Suppressor macrophage (primary cell): ENCODE measurements at regions not wholly inside any gene's neighbourhood (a gene's known extent, or its start where the extent isn't known, plus 50 kb on each side); places are given as distances from the start of the nearest gene placed in this dataset.

Experiments used
- DNase-seq, 4 experiments: peaks; one replicate each; pipeline ENCODE4 v3.0.0-alpha.2; 2020 to 2022

DNA sequence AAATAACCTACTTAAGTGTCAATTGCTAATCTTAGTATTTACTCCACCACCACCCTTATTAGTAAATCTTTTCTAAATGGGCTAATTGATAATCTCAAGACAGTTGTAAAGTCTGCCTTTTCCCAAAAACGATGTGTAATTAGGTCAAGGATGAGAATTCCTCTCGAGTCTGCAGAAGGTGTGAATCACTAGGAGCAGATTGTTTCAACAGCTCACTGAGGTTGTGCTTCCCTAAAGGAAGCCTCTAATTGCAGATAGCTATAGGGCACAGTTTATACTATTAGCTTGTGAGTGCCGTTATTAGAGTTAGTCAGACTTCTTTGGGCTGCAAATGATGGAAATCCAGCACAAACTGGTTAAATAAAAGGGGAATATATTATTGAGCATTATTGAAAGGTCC lies 84.9 kb downstream of the C11orf91 start:
- DNase-seq, result no peak

DNA sequence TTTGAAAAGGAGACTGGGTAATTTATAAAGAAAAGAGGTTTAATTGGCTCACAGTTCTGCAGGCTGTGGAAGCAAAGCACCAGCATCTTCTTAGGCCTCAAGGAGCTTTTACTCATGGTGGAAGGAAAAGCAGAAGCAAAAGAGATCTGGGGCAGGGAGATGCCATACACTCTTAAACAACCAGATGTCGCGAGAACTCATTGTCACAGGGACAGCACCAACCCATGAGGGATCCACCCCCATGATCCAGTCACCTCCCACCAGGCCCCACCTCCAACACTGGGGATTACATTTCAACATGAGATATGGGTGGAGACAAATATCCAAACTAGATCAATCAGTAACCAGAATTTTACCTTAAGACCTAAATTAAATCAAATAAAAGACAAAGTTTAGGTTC lies 87.2 kb downstream of the C11orf91 start:
- no peak for DNase-seq

DNA sequence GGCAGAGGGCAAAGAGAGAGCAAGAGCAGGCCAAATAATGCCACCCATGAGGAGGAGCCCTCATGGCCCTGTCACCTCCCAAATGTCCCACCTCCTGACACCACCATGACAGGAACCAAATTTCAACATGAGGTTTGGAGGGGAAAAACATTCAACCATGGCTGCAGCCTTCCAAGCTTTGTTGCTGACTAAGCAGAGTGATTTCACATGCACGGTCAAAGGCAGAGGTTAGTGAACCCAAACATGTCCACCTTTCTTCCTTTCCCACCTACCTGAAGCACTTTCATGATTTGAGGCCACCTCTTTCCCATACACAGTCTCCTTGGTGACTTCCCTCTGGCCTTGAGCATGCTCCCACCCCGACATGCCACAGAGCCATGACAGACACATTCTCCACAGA lies 89.7 kb downstream of the C11orf91 start:
- DNase-seq, result no peak

DNA sequence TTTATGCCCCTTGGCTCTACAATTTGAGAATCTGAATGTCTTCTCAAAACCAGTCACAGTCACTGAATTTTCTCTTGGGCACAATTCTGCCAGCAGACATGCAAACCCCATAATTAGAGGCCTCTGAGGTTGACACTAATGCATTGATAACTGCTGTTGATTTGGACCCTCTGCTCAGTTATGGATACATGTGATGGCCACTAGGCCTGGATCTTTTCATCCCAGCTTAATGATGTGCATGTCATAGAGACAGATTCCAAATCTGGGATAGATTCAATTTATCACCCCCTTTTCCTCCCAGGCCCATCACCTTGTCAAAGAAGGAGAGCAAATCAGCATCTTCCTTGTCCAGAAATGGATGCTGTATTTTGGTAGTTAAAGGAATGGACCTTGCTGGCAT lies 92.2 kb downstream of the C11orf91 start:
- no peak for DNase-seq

DNA sequence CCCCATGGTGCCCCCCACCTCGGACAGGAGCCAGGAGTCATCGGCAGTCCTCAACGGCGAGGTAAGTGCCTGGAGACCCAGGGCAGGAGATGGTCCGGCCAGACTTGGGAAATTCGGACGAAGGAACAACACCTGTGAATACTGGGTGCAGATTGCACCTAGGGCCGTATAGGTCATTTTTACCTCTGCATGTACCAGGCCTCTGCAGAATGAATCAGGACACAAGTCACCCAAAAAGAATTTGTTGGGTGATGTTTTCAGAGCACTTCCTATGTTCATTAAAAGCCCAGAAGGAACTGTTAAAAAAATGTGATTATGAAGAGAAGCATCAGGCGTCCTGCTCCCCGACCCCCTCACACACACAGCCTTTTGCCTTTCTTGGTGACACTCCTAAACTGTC lies 93.9 kb downstream of the C11orf91 start:
- DNase-seq, result no peak

DNA sequence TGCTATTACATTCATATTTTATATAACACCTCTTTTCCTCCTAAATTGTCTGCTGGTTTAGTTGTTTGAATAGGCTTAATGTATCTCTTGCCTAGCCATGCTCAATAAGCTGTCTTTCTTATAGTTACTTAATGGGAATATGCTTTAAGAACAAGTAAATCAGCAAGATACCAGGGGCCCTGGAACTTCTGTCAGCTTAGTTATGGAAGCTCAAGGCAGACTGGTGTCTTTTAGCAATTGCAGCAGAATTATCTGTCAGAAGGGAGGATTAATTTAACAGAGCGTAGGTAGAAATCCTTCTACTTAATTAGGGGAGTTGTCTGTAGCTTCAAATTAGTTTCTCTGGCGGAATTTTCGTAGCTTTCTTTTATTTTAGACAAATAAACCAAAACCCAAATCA lies 94.9 kb downstream of the C11orf91 start:
- no peak for DNase-seq

DNA sequence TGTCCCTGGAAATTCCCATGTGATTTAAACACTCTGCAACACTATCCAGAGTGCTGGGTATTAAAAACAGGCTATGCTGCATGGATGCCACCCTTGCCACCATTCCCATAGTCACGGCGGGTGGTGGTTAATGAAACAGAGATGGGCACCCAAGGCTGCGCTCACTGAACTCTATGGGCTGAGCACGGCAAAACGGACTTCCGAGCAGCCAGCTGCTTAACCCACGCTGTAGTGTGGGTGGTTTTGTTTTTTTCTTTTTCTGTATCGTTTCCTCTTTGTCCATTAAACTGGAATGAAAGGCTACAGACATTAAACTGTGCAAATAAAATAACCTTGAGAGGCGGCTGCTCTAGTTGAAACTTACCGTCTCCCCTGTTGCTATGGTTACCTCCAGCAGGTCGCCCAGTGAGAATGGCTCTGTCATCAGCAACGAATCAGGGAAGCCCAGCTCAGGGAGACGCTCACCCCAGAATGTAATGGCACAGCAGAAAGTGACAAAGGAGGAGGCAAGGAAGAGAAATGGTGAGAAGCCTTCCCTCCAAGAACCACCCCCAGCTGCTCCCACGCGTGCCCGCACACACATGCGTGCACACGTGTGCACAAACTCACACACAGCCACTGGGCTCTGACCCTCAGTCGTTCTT lies 102.1 kb downstream of the C11orf91 start:
- no peak for DNase-seq

DNA sequence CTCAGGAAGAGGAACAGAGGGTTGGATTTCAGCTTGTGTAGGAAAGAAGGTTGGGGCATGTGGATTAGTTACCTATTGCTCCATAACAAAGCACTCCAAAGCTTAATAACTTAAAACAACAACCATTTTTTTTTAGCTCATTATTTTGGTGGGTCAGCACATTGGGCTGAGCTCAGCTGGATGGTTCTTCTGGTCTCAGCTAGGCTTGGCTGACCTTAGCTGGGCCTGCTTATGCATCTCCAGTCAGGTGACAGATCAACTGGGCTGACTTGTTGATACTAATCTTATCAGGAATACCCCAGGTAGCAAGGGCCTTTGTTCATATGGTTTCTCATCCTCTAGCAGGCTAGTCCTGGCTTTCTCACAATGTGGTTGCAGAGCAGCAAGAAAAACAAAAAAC lies 106.4 kb downstream of the C11orf91 start:
- no peak for DNase-seq

DNA sequence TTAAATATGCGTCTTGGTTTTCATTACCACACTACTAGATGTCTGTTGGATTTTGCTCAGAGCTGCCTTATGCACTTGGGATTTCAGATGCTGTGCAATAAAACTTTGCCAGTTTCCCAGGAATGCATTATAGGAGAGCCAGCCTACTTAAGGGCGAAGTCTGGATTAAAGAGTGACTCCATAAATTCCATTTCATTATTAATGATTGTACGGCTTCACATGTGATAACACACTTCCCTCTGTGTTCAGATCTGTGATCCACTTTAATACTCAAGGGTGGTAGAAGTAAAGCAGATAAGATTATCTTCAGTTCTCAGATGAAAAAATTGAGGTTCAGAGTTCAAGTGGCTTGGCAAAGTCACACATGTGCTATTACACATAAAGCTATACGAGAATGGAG lies 110.2 kb downstream of the C11orf91 start:
- no peak for DNase-seq

DNA sequence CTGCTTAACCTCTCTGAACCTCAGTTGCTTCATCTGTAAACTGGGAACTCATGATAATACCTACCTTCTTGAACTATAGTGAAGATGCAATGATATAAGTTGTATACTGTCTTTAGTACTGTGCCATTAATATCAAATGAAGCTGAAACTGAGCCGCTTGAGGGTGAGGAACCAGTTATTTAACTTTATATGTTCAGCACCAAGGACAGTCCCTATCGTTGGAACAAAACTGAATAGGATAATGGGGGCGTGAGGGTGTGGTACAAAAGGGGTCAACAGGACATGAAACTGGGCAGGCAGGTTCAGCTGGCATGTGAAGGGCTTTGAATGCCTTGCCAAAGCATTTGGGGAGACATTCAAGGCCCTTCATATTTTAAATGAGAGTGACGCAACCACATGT lies 112.6 kb downstream of the C11orf91 start:
- DNase-seq, result no peak

DNA sequence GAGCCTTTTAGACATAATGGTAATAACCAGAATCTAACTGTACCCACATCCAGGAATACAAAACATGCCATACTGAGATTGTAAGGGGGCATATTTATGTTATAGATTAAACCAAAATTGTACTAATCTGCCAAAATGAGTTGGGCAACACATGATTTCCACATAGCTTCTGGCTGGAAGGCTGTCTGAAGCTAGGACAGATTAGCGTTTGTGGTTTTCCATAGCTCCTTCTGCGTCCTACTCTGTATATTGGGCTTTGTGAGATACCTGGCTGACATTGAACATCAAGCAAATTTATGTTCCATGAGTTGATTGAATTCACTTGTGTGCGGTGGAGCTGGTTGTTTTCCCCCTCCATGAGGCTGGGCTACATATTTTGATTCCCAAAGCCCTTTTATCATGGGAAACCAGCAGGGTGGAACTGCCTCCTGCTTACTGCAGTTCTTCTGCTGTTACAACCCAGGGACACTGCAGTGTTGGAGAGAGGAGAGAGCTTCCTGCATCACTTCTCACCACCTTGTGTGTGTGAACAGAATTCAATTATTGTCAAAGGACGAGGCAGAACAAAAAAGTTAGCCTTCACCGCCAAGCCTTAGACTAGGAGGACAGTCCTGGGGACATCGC lies 114.9 kb downstream of the C11orf91 start:
- no peak for DNase-seq

DNA sequence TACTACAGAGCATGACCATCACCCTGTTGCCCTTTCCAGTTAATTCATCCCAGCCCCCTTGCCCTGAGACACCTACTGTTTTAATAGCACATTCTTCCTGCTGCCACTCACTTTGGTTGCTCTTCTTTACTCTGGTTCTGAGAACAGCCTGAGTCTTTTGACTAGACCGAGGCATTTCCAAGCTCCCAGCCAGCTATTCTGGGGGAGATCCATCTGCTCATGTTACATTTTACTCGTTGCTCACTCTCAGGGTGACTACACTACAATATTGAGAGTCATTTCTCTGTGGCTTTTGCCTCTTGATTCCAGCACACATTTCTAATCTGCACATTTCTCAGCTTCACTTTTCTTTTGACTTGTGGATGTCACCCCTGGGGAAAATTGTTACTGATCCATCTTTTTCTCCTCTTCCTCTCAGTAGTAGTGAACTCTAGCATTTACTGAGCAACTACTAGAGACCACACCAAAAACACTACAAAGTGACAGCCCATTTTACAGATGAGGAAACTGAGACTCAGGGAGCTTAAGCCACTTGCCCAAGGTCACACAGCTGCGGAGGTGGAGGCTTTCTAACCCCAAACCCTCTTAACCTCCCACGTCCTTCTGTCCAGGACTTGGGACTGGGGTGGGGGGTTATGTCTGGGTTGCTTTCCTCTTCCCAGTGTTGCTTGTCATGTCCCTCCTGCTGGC lies 117.8 kb downstream of the C11orf91 start:
- no peak for DNase-seq

DNA sequence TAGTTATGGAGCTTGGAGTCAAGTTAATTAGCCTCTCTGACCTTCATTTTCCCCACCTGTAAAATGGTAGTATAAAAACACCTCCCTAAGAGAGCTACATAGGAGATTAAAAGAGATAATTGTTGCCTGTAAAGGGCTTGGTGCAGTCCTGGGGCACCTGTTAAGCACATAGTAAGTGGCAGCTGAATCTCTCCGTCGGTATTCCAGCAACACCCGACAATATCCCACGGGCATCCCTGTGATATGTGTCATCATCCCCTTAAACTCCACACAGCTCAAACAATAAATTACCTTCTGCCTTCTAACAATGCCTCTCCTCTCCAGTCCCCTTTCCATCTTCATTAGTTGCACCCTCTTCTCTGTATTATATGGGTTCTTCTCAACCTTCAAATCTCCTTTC lies 121.5 kb downstream of the C11orf91 start:
- DNase-seq, result no peak

DNA sequence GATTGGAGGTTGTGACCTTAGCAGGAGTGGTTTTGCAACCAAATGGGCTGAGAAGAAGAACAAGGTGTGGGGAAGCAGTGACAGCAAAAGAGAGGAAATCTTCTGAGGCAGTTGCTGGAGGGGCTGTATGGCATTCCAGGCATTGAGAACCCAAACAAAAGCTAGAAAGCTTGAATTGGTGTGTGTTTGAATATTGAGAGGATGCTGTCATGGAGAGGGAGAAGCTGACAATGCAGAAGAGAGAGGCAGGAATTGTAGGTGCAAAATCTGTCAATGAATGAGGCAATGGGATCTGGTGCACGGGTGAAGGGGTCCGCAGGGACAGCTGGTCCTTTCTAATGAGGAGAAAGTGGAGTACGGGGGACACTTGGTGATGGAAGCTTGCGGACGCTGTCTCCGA lies 123.4 kb downstream of the C11orf91 start:
- DNase-seq, result no peak

DNA sequence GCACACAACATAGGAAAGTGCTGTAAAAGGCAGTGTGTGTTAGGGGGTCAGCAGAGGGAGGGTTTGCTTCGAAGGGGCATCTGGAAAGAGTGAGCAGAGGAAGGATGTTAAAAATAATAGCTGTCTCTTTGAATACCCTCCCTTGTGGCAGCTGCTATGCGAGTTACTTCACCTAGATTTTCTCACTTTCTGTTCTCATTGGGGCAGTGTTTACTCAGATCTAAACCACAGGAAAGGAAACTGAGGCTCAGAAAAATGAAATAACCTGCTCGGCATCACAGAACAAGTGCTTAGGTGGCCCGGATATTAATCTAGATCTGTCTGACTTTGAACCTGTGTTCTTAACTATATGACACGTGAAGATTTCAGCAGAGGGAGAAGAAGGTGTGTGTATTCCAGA lies 125.3 kb downstream of the C11orf91 start:
- no peak for DNase-seq

DNA sequence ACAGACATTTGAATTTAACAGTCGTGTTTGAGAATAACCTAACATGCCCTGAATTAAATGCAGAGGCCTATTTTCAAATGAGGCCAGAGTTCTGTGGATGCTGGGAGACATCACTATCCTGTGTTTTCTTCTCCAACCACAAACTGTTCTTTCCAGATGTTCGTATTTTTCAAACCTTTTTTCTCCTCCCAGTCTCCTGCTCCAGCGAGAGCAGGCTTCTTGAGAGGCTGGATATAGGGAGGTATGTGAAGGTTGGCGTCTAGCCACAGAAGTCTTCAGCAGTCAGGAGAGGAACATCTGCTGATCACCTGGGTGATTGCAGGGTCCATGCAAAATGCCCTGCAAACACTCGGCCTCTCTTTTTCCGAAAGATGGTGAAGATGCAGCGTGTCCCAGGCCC lies 126.3 kb downstream of the C11orf91 start:
- no peak for DNase-seq

DNA sequence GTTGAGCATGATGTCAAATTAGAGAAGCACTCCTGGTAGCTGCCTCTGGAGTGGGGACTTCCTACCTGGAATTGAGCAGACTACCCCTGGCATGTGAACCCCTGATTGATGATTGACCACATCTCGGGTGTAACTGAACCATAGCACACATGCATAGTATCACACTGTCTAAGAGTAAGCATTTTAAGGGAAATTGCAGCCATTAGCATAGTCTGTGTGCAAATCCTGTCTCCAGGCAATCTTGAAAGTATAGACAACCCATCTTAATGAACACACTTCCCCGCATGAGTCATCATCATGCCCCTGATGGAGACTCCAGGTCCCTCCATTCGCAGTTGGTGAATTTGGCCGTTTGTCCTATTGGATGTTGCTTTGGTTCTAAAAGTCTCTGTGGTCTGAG lies 131.3 kb downstream of the C11orf91 start:
- DNase-seq, result no peak

DNA sequence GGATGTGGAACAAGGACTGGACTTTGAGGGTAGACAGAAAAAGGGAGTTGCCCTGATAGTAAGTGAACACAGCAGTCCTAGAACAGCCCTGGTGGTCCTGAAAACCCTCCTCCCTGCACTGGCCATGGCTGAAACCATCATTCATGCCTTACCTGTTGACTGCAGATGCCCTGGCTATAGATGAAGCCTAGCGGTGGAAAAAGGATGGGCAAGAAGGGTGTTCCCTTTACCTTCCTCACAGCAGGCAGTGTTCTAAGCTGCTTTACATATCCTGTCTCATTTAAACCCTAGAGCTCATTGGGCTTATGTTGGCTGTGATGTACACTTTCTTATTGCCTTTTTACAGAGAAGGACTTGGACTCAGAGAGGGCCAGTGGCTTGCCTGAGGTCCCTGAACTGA lies 133.6 kb downstream of the C11orf91 start:
- DNase-seq, result no peak

DNA sequence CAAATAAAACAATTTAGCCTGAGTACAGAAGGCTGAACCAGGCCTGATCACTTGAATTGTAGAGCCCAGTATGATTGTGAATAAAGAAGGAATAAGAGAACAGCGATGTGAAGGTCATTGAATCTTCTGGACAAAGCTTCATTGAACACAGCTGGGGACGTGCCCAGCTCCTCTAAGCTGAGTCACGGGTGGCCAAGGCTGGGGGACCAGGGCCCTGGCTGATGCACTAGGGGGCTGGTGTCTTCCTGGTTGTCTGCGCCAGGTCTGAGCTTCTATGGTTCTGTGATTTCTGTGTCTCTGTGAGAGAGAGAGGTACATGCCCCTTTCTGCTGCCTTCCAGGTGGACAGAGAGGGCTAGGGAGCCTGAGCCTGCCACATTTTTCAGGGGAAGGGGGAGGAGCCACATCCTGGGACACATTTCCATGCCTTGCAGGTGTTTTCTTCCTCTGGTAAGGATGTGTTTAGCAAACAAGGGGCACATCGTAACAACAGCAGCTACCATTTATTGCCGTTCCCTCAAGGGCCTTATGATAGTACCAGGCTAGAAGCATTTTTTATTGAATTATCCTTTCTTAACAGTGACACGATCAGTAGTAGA lies 135.7 kb downstream of the C11orf91 start:
- DNase-seq, result no peak

DNA sequence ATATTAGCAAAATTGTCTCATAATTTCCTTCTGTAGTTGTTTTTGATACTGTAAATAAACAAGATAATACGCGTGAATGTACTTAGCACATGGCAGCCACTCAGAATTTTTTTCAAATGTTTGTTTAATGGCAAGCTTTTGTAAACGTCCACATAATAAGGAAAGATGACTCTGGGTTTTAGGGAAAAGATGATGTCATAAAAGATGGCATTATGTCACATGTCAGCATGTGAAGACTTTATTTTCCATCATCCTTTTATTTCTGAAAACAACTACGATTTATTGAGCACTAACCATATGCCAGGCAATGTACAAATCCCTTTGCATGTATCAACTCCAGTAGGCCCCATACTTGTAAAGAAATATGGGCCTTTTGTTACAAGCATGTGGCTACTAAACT lies 139.9 kb downstream of the C11orf91 start:
- no peak for DNase-seq

DNA sequence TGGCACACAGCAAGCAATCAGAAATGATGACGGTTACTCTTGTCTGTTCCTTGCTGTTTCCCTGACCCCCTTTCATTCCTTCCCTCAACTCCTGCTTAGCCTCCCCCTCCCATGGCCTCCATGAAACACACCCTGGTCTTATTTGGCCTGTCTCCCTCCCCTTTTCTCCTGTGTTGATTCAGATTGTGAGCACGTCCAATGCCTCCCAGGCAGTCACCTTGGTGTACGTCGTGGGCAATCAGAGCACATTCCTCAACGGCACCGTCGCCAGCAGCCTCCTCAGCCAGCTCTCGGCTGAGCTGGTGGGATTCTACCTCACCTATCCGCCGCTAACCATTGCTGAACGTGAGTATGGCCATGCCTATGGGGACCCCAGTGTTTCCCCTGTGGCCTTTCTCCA lies 141.1 kb downstream of the C11orf91 start:
- no peak for DNase-seq

DNA sequence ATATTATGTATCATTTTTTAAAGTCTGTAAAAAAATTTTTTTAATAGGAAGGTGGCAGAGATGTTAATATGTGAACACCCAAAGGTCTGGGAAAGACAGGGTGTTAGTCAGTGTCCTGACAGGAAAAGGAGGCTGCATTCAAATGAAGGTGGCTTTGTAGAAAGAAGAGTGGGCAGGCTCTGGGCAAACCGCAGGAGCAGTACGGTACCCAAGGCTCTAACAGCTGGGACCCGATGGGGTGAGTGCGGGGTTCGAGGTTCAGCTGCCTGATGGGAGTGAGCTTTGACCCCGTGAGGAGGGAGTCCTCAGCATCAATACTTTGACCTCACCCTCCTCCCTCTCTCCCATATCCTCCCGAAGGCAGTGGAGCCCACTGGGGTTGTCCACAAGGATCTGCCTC lies 142.5 kb downstream of the C11orf91 start:
- DNase-seq, result no peak

DNA sequence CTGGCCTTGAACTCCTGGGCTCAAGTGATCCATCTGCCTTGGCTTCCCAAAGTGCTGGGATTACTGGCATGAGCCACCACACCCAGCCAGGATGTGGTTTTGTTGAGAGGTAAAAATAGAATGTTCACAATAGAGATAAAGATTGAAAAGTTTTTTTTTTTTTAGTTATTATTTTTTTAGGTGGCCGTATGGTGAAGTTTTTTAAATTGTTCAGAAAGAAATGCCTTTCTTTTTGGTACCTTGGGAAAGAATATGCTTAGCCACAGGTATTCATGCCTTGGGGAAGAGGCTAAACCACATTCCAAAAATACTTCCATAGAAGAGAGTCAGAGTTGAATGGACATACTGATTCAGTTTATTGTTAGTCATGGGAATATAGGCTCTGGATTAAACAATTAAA lies 143.4 kb downstream of the C11orf91 start:
- DNase-seq, result no peak

DNA sequence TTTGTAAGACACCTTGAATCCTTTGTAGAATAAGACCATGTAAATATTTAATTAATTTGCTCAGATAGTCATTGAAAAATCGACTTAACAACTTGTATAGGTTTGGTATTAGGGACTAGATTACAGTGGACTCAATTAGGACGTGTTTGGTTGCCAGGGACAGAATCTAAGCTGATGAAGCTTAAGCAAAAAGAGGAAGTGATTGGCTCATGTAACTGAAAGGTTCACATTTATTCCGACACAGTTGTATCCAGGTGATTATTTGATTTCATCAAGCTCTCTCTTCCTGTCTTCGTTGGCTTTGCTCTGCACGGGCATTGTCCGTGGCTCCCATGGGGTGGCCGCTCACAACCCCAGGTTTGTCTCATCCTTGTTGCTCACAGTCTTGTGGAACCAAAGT lies 146.4 kb downstream of the C11orf91 start:
- no peak for DNase-seq
